ENCODE measurements at regions not wholly inside any gene's neighbourhood (a gene's known extent, or its start where the extent isn't known, plus 50 kb on each side); places are given as distances from the start of the nearest gene placed in this dataset.

- TF ChIP-seq CTCF (IDR thresholded peaks at IDR 0.05) = no peak
- TF ChIP-seq POLR2AphosphoS5 (IDR thresholded peaks at IDR 0.05) = no peak
- no peak for TF ChIP-seq EP300 (IDR thresholded peaks at IDR 0.05)
- TF ChIP-seq POLR2A (IDR thresholded peaks at IDR 0.05) = no peak
These were observed 398.9 kb downstream of the RPS24 start for GRCh38 chr10:78432583-78432982.
